ENCODE measurements at regions not wholly inside any gene's neighbourhood (a gene's known extent, or its start where the extent isn't known, plus 50 kb on each side); places are given as distances from the start of the nearest gene placed in this dataset.
A peak's percentile ranks its signal among the peaks of the same experiment; 100 is the strongest.

DNA sequence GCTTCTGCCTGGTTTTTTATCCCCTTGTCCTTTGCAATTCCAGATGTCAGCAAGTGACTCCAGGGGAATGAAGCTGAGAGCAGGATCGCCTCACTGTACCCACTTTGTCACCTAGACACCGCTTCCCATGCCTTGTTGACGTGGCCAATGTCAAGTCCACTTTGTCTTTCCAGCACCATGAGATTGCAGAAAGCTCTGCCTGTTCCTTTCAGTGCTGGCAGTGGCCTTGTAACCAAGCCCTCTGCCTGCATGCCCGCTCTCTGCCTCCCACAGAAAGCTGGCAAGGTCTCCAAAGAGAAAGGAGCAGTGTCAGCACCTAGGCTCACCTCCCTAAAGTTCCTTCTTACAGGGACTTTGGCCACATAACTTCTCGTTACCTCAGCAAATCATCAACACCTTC lies 282.2 kb upstream of the ST6GAL2 start:
- no peak overlapping the region for H3K4me3 Mint-ChIP-seq
- no peaks in the 10 kb centered on the region for H3K36me3 Mint-ChIP-seq (ENCODE audit: low read depth)
- H3K9me3 Mint-ChIP-seq: no peaks in the 10 kb centered on the region
- no peaks in the 10 kb centered on the region for H3K4me1 Mint-ChIP-seq
- peak overlapping the region in 1 of 3 experiments; percentile 24 for H3K27ac Mint-ChIP-seq
- TF ChIP-seq, protein P1, sequence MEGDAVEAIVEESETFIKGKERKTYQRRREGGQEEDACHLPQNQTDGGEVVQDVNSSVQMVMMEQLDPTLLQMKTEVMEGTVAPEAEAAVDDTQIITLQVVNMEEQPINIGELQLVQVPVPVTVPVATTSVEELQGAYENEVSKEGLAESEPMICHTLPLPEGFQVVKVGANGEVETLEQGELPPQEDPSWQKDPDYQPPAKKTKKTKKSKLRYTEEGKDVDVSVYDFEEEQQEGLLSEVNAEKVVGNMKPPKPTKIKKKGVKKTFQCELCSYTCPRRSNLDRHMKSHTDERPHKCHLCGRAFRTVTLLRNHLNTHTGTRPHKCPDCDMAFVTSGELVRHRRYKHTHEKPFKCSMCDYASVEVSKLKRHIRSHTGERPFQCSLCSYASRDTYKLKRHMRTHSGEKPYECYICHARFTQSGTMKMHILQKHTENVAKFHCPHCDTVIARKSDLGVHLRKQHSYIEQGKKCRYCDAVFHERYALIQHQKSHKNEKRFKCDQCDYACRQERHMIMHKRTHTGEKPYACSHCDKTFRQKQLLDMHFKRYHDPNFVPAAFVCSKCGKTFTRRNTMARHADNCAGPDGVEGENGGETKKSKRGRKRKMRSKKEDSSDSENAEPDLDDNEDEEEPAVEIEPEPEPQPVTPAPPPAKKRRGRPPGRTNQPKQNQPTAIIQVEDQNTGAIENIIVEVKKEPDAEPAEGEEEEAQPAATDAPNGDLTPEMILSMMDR (IDR thresholded peaks at IDR 0.05; ENCODE audit: unreplicated experiment in 3 of 3): no peak
- peaks cover 5% of the 10 kb centered on the region for H3K27me3 Mint-ChIP-seq (ENCODE audit: low read depth)

DNA sequence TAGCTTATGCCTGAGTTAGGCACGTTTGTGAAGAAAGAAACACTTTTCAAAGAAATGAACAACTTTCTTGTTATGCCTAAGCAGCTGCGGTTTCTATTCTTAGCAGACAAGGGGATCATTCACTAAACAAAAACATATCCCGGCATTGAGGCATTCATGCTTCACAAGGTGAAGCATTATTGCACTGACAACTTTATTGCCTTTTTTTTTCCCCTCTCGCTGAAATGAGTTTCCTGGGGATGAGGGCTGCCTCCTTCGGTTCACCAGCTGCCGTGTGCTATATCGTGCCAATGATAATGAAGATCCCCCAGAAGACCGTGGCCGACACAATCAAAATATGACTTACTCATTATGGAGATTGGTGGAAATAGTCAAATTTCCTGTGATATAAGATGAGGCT lies 288.2 kb upstream of the ST6GAL2 start:
- Mint-ChIP-seq H3K4me1 (peaks cover 19% of the 10 kb centered on the region), H3K27ac (peak overlapping the region; percentile 47 to 70 (median 47)), H3K27me3 (ENCODE audit: low read depth) (peaks cover 4% of the 10 kb centered on the region), H3K36me3 (ENCODE audit: low read depth) (no peaks in the 10 kb centered on the region), H3K9me3 (no peaks in the 10 kb centered on the region), H3K4me3 (no peak overlapping the region)
- TF ChIP-seq, protein P1 (IDR thresholded peaks at IDR 0.05; ENCODE audit: unreplicated experiment in 3 of 3): no peak

DNA sequence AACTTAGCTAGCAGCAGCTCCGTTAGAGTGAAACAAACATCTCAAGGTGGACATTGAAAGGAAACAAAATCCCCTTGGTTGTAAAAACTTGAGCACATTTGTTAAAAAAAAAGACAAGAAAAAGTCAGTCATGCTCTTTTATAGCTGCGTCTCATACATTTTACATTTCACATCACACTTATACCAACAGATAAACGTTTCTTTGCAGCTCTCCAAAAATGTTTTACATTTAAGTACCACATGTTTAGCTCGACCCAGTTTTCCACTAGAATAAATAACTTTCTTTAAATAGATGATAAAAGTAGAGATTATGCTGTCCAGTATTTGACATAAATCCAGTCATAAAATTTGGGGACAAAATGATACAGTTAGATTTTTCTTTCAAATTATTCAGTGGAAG lies 297.0 kb upstream of the ST6GAL2 start:
- H3K27ac Mint-ChIP-seq: no peak overlapping the region
- TF ChIP-seq, protein P1 (IDR thresholded peaks at IDR 0.05; ENCODE audit: unreplicated experiment in 3 of 3): no peak
- H3K27me3 Mint-ChIP-seq (ENCODE audit: low read depth): no peaks in the 10 kb centered on the region
- H3K4me1 Mint-ChIP-seq: no peaks in the 10 kb centered on the region
- H3K4me3 Mint-ChIP-seq: no peak overlapping the region
- no peaks in the 10 kb centered on the region for H3K36me3 Mint-ChIP-seq (ENCODE audit: low read depth)
- peaks cover 6% of the 10 kb centered on the region for H3K9me3 Mint-ChIP-seq

DNA sequence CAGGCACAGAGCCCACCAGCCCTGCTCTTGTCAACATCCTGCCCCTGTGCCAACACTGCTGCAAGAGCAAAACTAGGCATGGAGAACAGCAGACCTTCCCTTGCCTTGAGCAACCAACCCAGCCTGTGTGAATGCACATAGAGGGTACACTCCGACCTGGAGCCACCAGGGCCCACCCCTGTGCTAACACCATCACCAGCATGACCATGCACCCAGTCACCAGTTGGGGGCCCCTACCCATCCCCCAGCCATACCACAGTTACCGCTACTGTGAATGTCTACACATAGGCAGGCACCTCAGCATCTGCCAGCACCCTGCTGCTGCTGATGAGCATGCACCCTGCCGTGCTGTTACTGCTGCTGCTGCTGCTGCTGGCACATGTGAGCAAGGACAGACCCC lies 301.9 kb upstream of the ST6GAL2 start:
- no peaks in the 10 kb centered on the region for H3K36me3 Mint-ChIP-seq (ENCODE audit: low read depth)
- TF ChIP-seq, protein P1 (IDR thresholded peaks at IDR 0.05; ENCODE audit: unreplicated experiment in 3 of 3): no peak
- no peaks in the 10 kb centered on the region for H3K4me1 Mint-ChIP-seq

DNA sequence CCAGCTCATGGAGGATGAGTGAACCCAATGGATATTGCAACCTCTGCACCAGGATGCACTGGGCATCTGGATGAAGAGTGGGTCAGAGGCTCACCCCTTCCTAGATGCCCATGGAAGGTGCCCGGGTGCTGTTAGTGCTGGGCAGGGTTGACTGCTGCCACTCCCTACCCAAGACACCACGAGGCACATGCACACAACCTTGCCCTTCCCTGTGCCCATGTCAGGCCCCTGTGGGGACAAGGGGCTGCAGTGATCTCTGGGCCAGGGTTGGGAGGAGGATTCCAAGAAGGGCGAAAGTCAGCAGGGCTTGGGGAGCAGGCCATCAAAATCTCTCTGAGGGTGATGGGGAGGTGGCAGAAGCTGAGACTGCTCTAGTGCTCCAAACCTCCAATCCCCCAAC lies 309.7 kb upstream of the ST6GAL2 start:
- H3K27ac Mint-ChIP-seq: no peak overlapping the region
- no peaks in the 10 kb centered on the region for H3K9me3 Mint-ChIP-seq
- H3K27me3 Mint-ChIP-seq (ENCODE audit: low read depth): no peaks in the 10 kb centered on the region
- no peak overlapping the region for H3K4me3 Mint-ChIP-seq
- TF ChIP-seq, protein P1 (IDR thresholded peaks at IDR 0.05; ENCODE audit: unreplicated experiment in 3 of 3): no peak
- no peaks in the 10 kb centered on the region for H3K36me3 Mint-ChIP-seq (ENCODE audit: low read depth)
- peaks cover 11% of the 10 kb centered on the region for H3K4me1 Mint-ChIP-seq

More for the DNA sequence above, 301.9 kb upstream of the ST6GAL2 start:
- no peak overlapping the region for H3K27ac Mint-ChIP-seq
- H3K9me3 Mint-ChIP-seq: peaks cover 11% of the 10 kb centered on the region
- H3K27me3 Mint-ChIP-seq (ENCODE audit: low read depth): no peaks in the 10 kb centered on the region
- H3K4me3 Mint-ChIP-seq: no peak overlapping the region

DNA sequence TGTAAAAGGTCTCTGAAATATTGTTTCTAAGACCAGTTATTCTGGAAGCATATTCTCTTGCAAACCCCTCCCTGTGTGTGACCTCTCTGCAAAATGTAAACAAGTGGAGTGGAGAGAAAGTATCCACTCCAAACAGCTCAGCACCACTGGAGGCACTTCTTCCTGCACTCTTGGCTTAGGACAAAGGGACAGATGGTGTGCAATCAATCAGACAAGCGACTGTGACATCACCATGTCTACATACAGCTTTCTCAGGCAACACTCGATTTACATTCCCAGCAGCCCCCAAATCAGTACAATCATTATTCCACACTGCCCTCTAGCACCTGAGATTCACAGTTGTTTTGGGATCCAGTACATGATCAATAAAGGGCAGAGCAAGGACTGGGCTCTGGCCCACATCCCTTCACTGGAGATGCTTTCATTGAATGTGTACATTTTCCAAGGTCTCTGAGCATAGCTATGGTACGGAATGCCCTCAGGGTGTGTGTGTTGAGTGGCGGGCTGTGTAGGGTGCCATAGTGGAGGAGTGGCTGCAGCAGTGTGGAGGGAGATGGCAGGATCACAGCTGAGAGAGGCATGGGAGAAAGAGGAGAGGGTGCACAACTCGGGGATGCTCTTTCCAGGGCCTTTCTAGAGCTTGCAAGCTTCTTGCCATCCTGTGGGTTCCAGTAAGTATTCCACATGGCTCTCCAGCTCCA lies 311.8 kb upstream of the ST6GAL2 start:
- H3K27me3 Mint-ChIP-seq (ENCODE audit: low read depth): no peaks in the 10 kb centered on the region
- H3K9me3 Mint-ChIP-seq: no peaks in the 10 kb centered on the region
- no peaks in the 10 kb centered on the region for H3K36me3 Mint-ChIP-seq (ENCODE audit: low read depth)
- H3K4me3 Mint-ChIP-seq: no peak overlapping the region
- H3K4me1 Mint-ChIP-seq: peaks cover 15% of the 10 kb centered on the region
- H3K27ac Mint-ChIP-seq: no peak overlapping the region
- TF ChIP-seq, protein P1 (IDR thresholded peaks at IDR 0.05; ENCODE audit: unreplicated experiment in 3 of 3): no peak

Measured in nephron (organoid).